IPS-20b (cell line): ENCODE measurements at regions not wholly inside any gene's neighbourhood (a gene's known extent, or its start where the extent isn't known, plus 50 kb on each side); places are given as distances from the start of the nearest gene placed in this dataset.

Source experiments
- H3K27ac ChIP-seq: one replicate; pipeline ENCODE4 v1.5.1; 2013; ENCODE audit warnings: low read length
- H3K27me3 ChIP-seq: 2 replicates; pipeline ENCODE4 v1.6.1; 2013; ENCODE audit warnings: mild to moderate bottlenecking, low read length, inconsistent platforms; ENCODE audit not compliant: insufficient read depth
- H3K36me3 ChIP-seq: 2 replicates; pipeline ENCODE4 v1.6.1; 2013; ENCODE audit warnings: low read depth, mild to moderate bottlenecking, inconsistent platforms, low read length, moderate library complexity; ENCODE audit not compliant: insufficient read depth
- H3K4me1 ChIP-seq: 2 replicates; pipeline ENCODE4 v1.6.1; 2013; ENCODE audit warnings: mild to moderate bottlenecking, control low read depth, inconsistent platforms, low read length, moderate library complexity; ENCODE audit not compliant: insufficient read depth
- H3K4me3 ChIP-seq: 2 replicates; pipeline ENCODE4 v1.5.1; 2013; ENCODE audit warnings: mild to moderate bottlenecking, low read length, inconsistent platforms
- H3K9ac ChIP-seq: 2 replicates; pipeline ENCODE4 v1.6.1; 2013; ENCODE audit warnings: low read depth, mild to moderate bottlenecking, inconsistent platforms, low read length, moderate library complexity
- H3K9me3 ChIP-seq: 2 replicates; pipeline ENCODE4 v1.6.1; 2013; ENCODE audit warnings: mild to moderate bottlenecking, low read depth, low read length, inconsistent platforms; ENCODE audit not compliant: insufficient read depth

GRCh38 chr11:134736251-134736947, 324.4 kb upstream of the B3GAT1 start:
- H3K27ac ChIP-seq: no peak overlapping the region
- H3K27me3 ChIP-seq: peaks cover 5% of the 10 kb centered on the region; the same call in 1 of the 2 replicates
- no peaks in the 10 kb centered on the region for H3K36me3 ChIP-seq
- no peak overlapping the region for H3K4me3 ChIP-seq
- peaks cover 12% of the 10 kb centered on the region; the same call in 1 of the 2 replicates for H3K4me1 ChIP-seq
- no peak overlapping the region for H3K9ac ChIP-seq
- H3K9me3 ChIP-seq: no peaks in the 10 kb centered on the region

GRCh38 chr11:134734894-134735293, 322.9 kb upstream of the B3GAT1 start:
- no peak overlapping the region for H3K27ac ChIP-seq

DNA sequence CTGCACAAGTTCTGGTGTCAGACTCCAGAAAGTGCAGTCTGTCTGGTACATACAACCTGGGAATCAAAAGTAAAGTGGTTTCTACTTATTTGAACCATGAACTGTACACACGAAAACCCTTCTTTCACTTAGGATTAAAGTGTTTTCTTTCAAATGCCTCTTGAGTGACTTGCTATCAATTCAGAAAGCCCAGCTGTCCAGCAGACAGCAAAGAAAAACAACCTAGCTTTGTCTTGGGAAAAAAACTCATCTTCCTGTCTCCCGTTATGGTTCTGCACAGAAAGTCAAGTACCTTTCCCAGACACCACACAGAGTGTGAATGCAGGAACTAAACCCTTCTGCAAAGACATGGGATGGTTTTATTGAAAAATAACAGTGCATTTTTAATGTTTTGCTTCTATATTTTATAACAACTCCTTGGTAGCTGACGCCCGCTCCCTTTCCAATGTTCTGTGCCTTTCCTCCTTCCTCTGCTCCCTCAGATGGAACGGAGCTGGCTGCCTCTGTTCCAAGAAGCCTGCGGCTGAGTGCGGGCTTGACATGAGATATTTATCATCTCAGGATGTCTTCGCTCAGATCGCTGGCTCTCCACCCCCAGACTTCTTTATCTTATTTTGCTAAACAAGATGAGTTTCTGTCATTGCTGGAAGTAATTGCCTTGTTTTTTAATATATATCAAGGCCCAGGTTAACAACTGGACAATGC, 322.3 kb upstream of the B3GAT1 start:
- H3K36me3 ChIP-seq: no peaks in the 10 kb centered on the region
- peaks cover 5% of the 10 kb centered on the region; the same call in 1 of the 2 replicates for H3K27me3 ChIP-seq
- H3K9me3 ChIP-seq: no peaks in the 10 kb centered on the region
- H3K4me3 ChIP-seq: no peak overlapping the region
- H3K4me1 ChIP-seq: peaks cover 27% of the 10 kb centered on the region; the same call in 1 of the 2 replicates
- no peak overlapping the region for H3K27ac ChIP-seq
- H3K9ac ChIP-seq: no peak overlapping the region

More at GRCh38 chr11:134734894-134735293, 322.9 kb upstream of the B3GAT1 start:
- Histone ChIP-seq H3K9ac (no peak overlapping the region), H3K27me3 (peaks cover 5% of the 10 kb centered on the region; the same call in 1 of the 2 replicates), H3K4me1 (peaks cover 25% of the 10 kb centered on the region; the same call in 1 of the 2 replicates), H3K4me3 (no peak overlapping the region), H3K36me3 (no peaks in the 10 kb centered on the region), H3K9me3 (no peaks in the 10 kb centered on the region)

DNA sequence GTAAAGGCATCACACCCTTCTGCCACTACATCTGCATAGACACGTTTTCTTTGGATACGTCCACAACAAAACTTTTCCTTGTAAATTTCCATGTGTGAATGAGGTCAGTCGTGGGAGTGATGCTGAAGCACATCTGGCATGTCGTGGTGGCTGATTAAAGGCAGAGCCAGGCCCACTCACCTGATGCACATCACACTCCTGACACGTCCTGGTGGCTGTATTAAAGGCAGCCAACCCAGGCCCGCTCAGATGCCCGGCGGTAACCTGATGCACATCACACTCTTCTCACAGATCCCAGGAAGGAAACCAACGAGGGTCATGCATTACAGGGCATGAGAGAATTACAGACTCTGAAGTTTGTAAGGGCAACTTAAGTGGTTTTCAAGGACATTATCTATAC, 321.6 kb upstream of the B3GAT1 start:
- H3K4me3 ChIP-seq: no peak overlapping the region
- H3K27me3 ChIP-seq: peaks cover 5% of the 10 kb centered on the region; the same call in 1 of the 2 replicates
- H3K4me1 ChIP-seq: peaks cover 27% of the 10 kb centered on the region; the same call in 1 of the 2 replicates
- H3K36me3 ChIP-seq: no peaks in the 10 kb centered on the region
- H3K27ac ChIP-seq: no peak overlapping the region
- no peaks in the 10 kb centered on the region for H3K9me3 ChIP-seq
- H3K9ac ChIP-seq: no peak overlapping the region

GRCh38 chr11:134731213-134731961, 319.3 kb upstream of the B3GAT1 start:
- Histone ChIP-seq H3K4me3 (peak overlapping the region; percentile 44; the same call in 1 of the 2 replicates), H3K27ac (peak overlapping the region; percentile 27), H3K27me3 (peaks cover 5% of the 10 kb centered on the region; the same call in 1 of the 2 replicates), H3K4me1 (peaks cover 23% of the 10 kb centered on the region; the same call in 1 of the 2 replicates), H3K9me3 (no peaks in the 10 kb centered on the region), H3K9ac (0 out of 2 replicates have a peak overlapping the region, but pooled peaks have one; percentile 25), H3K36me3 (no peaks in the 10 kb centered on the region)

GRCh38 chr11:134730561-134731212, 318.6 kb upstream of the B3GAT1 start:
- Histone ChIP-seq H3K27me3 (peaks cover 9% of the 10 kb centered on the region), H3K9me3 (no peaks in the 10 kb centered on the region), H3K36me3 (no peaks in the 10 kb centered on the region), H3K4me3 (peak overlapping the region; percentile 44; the same call in 1 of the 2 replicates), H3K27ac (no peak overlapping the region), H3K9ac (peak overlapping the region; percentile 6; the same call in 1 of the 2 replicates), H3K4me1 (peaks cover 23% of the 10 kb centered on the region; the same call in 1 of the 2 replicates)

- peak overlapping the region; percentile 6; the same call in 1 of the 2 replicates for H3K9ac ChIP-seq
- no peaks in the 10 kb centered on the region for H3K9me3 ChIP-seq
- H3K4me1 ChIP-seq: peaks cover 23% of the 10 kb centered on the region; the same call in 1 of the 2 replicates
- H3K36me3 ChIP-seq: no peaks in the 10 kb centered on the region
- H3K27me3 ChIP-seq: peaks cover 9% of the 10 kb centered on the region
- no peak overlapping the region for H3K4me3 ChIP-seq
- no peak overlapping the region for H3K27ac ChIP-seq
Observed at GRCh38 chr11:134730101-134730500, 318.1 kb upstream of the B3GAT1 start.

DNA sequence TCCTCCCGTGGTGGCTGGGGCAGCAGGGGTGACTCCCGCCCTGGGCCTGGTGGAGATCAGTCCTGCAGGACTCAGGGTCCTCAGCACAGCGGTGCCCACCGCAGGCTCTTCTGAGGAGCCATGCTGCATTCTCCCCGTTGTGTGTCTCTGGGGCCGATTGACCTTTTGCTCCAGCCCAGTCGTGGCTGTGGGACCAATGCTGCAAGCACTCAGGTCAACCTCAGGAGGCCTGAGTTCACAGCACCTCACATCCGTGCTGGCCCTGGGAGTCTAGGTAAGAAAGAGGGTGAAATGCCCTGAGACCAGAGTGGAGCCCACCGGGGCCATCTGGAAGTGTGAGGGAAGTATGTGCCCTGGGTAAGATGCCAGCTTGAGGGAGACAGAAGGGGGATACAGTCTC, 316.1 kb upstream of the B3GAT1 start:
- peaks cover 9% of the 10 kb centered on the region for H3K27me3 ChIP-seq

GRCh38 chr11:134727636-134728035, 315.6 kb upstream of the B3GAT1 start:
- Histone ChIP-seq H3K4me1 (peaks cover 23% of the 10 kb centered on the region; the same call in 1 of the 2 replicates), H3K27ac (no peak overlapping the region), H3K4me3 (no peak overlapping the region), H3K9ac (no peak overlapping the region), H3K27me3 (peaks cover 8% of the 10 kb centered on the region), H3K9me3 (no peaks in the 10 kb centered on the region), H3K36me3 (no peaks in the 10 kb centered on the region)

More for the DNA sequence above, 316.1 kb upstream of the B3GAT1 start:
- H3K4me1 ChIP-seq: peaks cover 23% of the 10 kb centered on the region; the same call in 1 of the 2 replicates
- H3K36me3 ChIP-seq: no peaks in the 10 kb centered on the region
- no peak overlapping the region for H3K9ac ChIP-seq
- no peak overlapping the region for H3K4me3 ChIP-seq
- no peaks in the 10 kb centered on the region for H3K9me3 ChIP-seq
- no peak overlapping the region for H3K27ac ChIP-seq

DNA sequence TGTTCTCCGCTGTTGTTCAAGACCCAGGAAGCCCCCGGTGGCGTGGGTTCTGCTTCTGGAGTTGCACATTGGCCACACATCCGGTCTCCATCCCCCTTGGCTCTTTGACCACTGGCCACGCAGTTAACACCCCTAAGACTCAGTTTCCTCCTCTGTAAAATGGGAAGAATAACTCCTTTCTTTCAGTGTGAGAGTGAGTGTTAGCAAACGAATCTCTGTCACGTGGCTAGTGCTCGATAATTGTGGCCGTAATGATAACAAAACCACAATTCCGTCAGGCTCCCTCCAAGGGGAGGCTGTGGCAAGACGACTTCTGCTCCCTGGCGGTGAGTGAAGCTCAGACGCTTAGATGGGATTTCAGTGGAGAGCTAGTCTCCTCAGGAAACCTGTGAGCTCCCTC, 315.2 kb upstream of the B3GAT1 start:
- no peak overlapping the region for H3K27ac ChIP-seq
- H3K27me3 ChIP-seq: peaks cover 3% of the 10 kb centered on the region
- no peak overlapping the region for H3K9ac ChIP-seq
- no peak overlapping the region for H3K4me3 ChIP-seq
- no peaks in the 10 kb centered on the region for H3K9me3 ChIP-seq
- H3K4me1 ChIP-seq: peaks cover 21% of the 10 kb centered on the region; the same call in 1 of the 2 replicates
- no peaks in the 10 kb centered on the region for H3K36me3 ChIP-seq
